Mononuclear cell (primary cell): ENCODE measurements at regions not wholly inside any gene's neighbourhood (a gene's known extent, or its start where the extent isn't known, plus 50 kb on each side); places are given as distances from the start of the nearest gene placed in this dataset.

Experiments used
- H3K27me3 ChIP-seq: 2 replicates; pipeline ENCODE4 v1.6.0; 2011; ENCODE audit warnings: low read length, control low read depth; ENCODE audit not compliant: insufficient read depth
- H3K4me1 ChIP-seq: 2 replicates; pipeline ENCODE4 v1.5.1; 2011; ENCODE audit warnings: mild to moderate bottlenecking, low read length, control low read depth; ENCODE audit not compliant: insufficient read depth
- H3K4me3 ChIP-seq: 2 replicates; pipeline ENCODE4 v1.5.1; 2011; ENCODE audit warnings: mild to moderate bottlenecking, low read length, moderate library complexity
- H3K9me3 ChIP-seq: 2 replicates; pipeline ENCODE4 v1.5.1; 2011; ENCODE audit warnings: low read depth, mild to moderate bottlenecking, control low read depth, low read length

- no peak overlapping the region for H3K4me3 ChIP-seq
- H3K4me1 ChIP-seq: peaks cover 9% of the 10 kb centered on the region
- H3K27me3 ChIP-seq: no peaks in the 10 kb centered on the region
- H3K9me3 ChIP-seq: no peaks in the 10 kb centered on the region
Observed at GRCh38 chr14:71381814-71382213, 474.6 kb downstream of the PCNX1 start.

GRCh38 chr14:71382315-71382714 lies 475.1 kb downstream of the PCNX1 start:
- Histone ChIP-seq H3K4me3 (no peak overlapping the region), H3K27me3 (no peaks in the 10 kb centered on the region), H3K4me1 (peaks cover 9% of the 10 kb centered on the region), H3K9me3 (no peaks in the 10 kb centered on the region)

GRCh38 chr14:71383510-71383909 lies 476.3 kb downstream of the PCNX1 start:
- no peaks in the 10 kb centered on the region for H3K9me3 ChIP-seq
- H3K4me3 ChIP-seq: no peak overlapping the region
- peaks cover 9% of the 10 kb centered on the region for H3K4me1 ChIP-seq
- no peaks in the 10 kb centered on the region for H3K27me3 ChIP-seq

GRCh38 chr14:71384007-71384845 lies 477.0 kb downstream of the PCNX1 start:
- no peak overlapping the region for H3K4me3 ChIP-seq
- H3K27me3 ChIP-seq: no peaks in the 10 kb centered on the region
- peaks cover 3% of the 10 kb centered on the region for H3K4me1 ChIP-seq
- no peaks in the 10 kb centered on the region for H3K9me3 ChIP-seq

- H3K4me3 ChIP-seq: no peak overlapping the region
- H3K4me1 ChIP-seq: peaks cover 9% of the 10 kb centered on the region
- no peaks in the 10 kb centered on the region for H3K27me3 ChIP-seq
- no peaks in the 10 kb centered on the region for H3K9me3 ChIP-seq
Observed at GRCh38 chr14:71387753-71388152, 480.5 kb downstream of the PCNX1 start.

- Histone ChIP-seq H3K9me3 (no peaks in the 10 kb centered on the region), H3K27me3 (no peaks in the 10 kb centered on the region), H3K4me1 (peaks cover 9% of the 10 kb centered on the region), H3K4me3 (no peak overlapping the region)
Observed at GRCh38 chr14:71388336-71388735, 481.1 kb downstream of the PCNX1 start.

GRCh38 chr14:71388862-71389261 lies 481.6 kb downstream of the PCNX1 start:
- no peak overlapping the region for H3K4me3 ChIP-seq
- no peaks in the 10 kb centered on the region for H3K9me3 ChIP-seq
- peaks cover 9% of the 10 kb centered on the region for H3K4me1 ChIP-seq
- H3K27me3 ChIP-seq: no peaks in the 10 kb centered on the region

- no peaks in the 10 kb centered on the region for H3K9me3 ChIP-seq
Observed at GRCh38 chr14:71394386-71394785, 487.1 kb downstream of the PCNX1 start.

GRCh38 chr14:71395151-71395604 lies 487.9 kb downstream of the PCNX1 start:
- H3K4me1 ChIP-seq: peaks cover 29% of the 10 kb centered on the region
- no peak overlapping the region for H3K4me3 ChIP-seq
- no peaks in the 10 kb centered on the region for H3K9me3 ChIP-seq
- H3K27me3 ChIP-seq: no peaks in the 10 kb centered on the region

More at GRCh38 chr14:71394386-71394785, 487.1 kb downstream of the PCNX1 start:
- H3K4me1 ChIP-seq: peaks cover 21% of the 10 kb centered on the region
- H3K4me3 ChIP-seq: no peak overlapping the region
- no peaks in the 10 kb centered on the region for H3K27me3 ChIP-seq

GRCh38 chr14:71395636-71396035 lies 488.4 kb downstream of the PCNX1 start:
- H3K4me1 ChIP-seq: peaks cover 30% of the 10 kb centered on the region
- H3K9me3 ChIP-seq: no peaks in the 10 kb centered on the region
- H3K27me3 ChIP-seq: no peaks in the 10 kb centered on the region
- H3K4me3 ChIP-seq: no peak overlapping the region

GRCh38 chr14:71396050-71396677 lies 488.9 kb downstream of the PCNX1 start:
- Histone ChIP-seq H3K27me3 (no peaks in the 10 kb centered on the region), H3K4me1 (peaks cover 34% of the 10 kb centered on the region), H3K9me3 (no peaks in the 10 kb centered on the region), H3K4me3 (no peak overlapping the region)

- Histone ChIP-seq H3K4me1 (peaks cover 34% of the 10 kb centered on the region), H3K9me3 (no peaks in the 10 kb centered on the region), H3K4me3 (no peak overlapping the region), H3K27me3 (no peaks in the 10 kb centered on the region)
Observed at GRCh38 chr14:71397371-71397770, 490.1 kb downstream of the PCNX1 start.

GRCh38 chr14:71398450-71398849 lies 491.2 kb downstream of the PCNX1 start:
- peaks cover 39% of the 10 kb centered on the region for H3K4me1 ChIP-seq
- no peaks in the 10 kb centered on the region for H3K9me3 ChIP-seq
- H3K4me3 ChIP-seq: no peak overlapping the region
- no peaks in the 10 kb centered on the region for H3K27me3 ChIP-seq

GRCh38 chr14:71399057-71399487 lies 491.8 kb downstream of the PCNX1 start:
- H3K9me3 ChIP-seq: no peaks in the 10 kb centered on the region
- H3K4me3 ChIP-seq: no peak overlapping the region
- no peaks in the 10 kb centered on the region for H3K27me3 ChIP-seq
- H3K4me1 ChIP-seq: peaks cover 42% of the 10 kb centered on the region

GRCh38 chr14:71400871-71401321 lies 493.6 kb downstream of the PCNX1 start:
- H3K9me3 ChIP-seq: no peaks in the 10 kb centered on the region
- no peak overlapping the region for H3K4me3 ChIP-seq
- H3K27me3 ChIP-seq: no peaks in the 10 kb centered on the region
- H3K4me1 ChIP-seq: peaks cover 45% of the 10 kb centered on the region
